ENCODE measurements at regions not wholly inside any gene's neighbourhood (a gene's known extent, or its start where the extent isn't known, plus 50 kb on each side); places are given as distances from the start of the nearest gene placed in this dataset.

GRCh38 chr22:49076300-49077035, 751.2 kb downstream of the BRD1 start:
- TF ChIP-seq, protein P1, sequence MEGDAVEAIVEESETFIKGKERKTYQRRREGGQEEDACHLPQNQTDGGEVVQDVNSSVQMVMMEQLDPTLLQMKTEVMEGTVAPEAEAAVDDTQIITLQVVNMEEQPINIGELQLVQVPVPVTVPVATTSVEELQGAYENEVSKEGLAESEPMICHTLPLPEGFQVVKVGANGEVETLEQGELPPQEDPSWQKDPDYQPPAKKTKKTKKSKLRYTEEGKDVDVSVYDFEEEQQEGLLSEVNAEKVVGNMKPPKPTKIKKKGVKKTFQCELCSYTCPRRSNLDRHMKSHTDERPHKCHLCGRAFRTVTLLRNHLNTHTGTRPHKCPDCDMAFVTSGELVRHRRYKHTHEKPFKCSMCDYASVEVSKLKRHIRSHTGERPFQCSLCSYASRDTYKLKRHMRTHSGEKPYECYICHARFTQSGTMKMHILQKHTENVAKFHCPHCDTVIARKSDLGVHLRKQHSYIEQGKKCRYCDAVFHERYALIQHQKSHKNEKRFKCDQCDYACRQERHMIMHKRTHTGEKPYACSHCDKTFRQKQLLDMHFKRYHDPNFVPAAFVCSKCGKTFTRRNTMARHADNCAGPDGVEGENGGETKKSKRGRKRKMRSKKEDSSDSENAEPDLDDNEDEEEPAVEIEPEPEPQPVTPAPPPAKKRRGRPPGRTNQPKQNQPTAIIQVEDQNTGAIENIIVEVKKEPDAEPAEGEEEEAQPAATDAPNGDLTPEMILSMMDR (conservative IDR thresholded peaks at IDR 0.05; ENCODE audit: low read depth, low read length), result no peak
- TF ChIP-seq EZH2 (IDR thresholded peaks at IDR 0.05; ENCODE audit: low read length, unreplicated experiment) (no peak), EZH2phosphoT487 (IDR thresholded peaks at IDR 0.05; ENCODE audit: borderline replicate concordance, low read length) (no peak)

All from PC-3 (cell line).